GM21447 (cell line): ENCODE measurements at regions not wholly inside any gene's neighbourhood (a gene's known extent, or its start where the extent isn't known, plus 50 kb on each side); places are given as distances from the start of the nearest gene placed in this dataset.

Source experiments
- ATAC-seq: cut with Tn5 transposase; IDR thresholded peaks from one replicate; pipeline ENCODE4 v1.9.1; 2021; ENCODE audit not compliant: unreplicated experiment

- ATAC-seq, result no peak
Measured at GRCh38 chr16:60586493-60586892, 1449.7 kb downstream of the CDH8 start.

GRCh38 chr16:60582528-60582927 is 1453.7 kb downstream of the CDH8 start:
- ATAC-seq, result no peak

GRCh38 chr16:60566901-60567300 is 1469.3 kb downstream of the CDH8 start:
- ATAC-seq, result no peak

GRCh38 chr16:60564588-60564987 is 1471.7 kb downstream of the CDH8 start:
- ATAC-seq, result no peak

GRCh38 chr16:60563166-60563565 is 1473.1 kb downstream of the CDH8 start:
- no peak for ATAC-seq

GRCh38 chr16:60558936-60559335 is 1477.3 kb downstream of the CDH8 start:
- no peak for ATAC-seq

GRCh38 chr16:60553090-60553757 is 1483.0 kb downstream of the CDH8 start:
- no peak for ATAC-seq

GRCh38 chr16:60541535-60541934 is 1494.7 kb downstream of the CDH8 start:
- ATAC-seq, result no peak

- no peak for ATAC-seq
Measured at GRCh38 chr16:60510941-60511340, 1525.3 kb downstream of the CDH8 start.

- ATAC-seq, result no peak
Measured at GRCh38 chr16:60510208-60510607, 1526.0 kb downstream of the CDH8 start.

- ATAC-seq, result no peak
Measured at GRCh38 chr16:60491273-60491672, 1545.0 kb downstream of the CDH8 start.

- ATAC-seq, result no peak
Measured at GRCh38 chr16:60485872-60486489, 1550.3 kb downstream of the CDH8 start.

- ATAC-seq, result no peak
Measured at GRCh38 chr16:60484901-60485300, 1551.3 kb downstream of the CDH8 start.

- ATAC-seq, result no peak
Measured at GRCh38 chr16:60481591-60481990, 1554.6 kb downstream of the CDH8 start.

GRCh38 chr16:60478810-60479209 is 1557.4 kb downstream of the CDH8 start:
- ATAC-seq, result no peak

GRCh38 chr16:60463986-60464385 is 1572.3 kb downstream of the CDH8 start:
- ATAC-seq, result no peak

- ATAC-seq, result no peak
Measured at GRCh38 chr16:60459463-60459862, 1576.8 kb downstream of the CDH8 start.

- ATAC-seq, result no peak
Measured at GRCh38 chr16:60458255-60458654, 1578.0 kb downstream of the CDH8 start.

GRCh38 chr16:60452646-60453045 is 1583.6 kb downstream of the CDH8 start:
- no peak for ATAC-seq

GRCh38 chr16:60438894-60439293 is 1597.3 kb downstream of the CDH8 start:
- no peak for ATAC-seq

- ATAC-seq, result no peak
Measured at GRCh38 chr16:60432472-60432871, 1603.8 kb downstream of the CDH8 start.

GRCh38 chr16:60419859-60420258 is 1616.4 kb downstream of the CDH8 start:
- ATAC-seq, result no peak

GRCh38 chr16:60414613-60415012 is 1621.6 kb downstream of the CDH8 start:
- no peak for ATAC-seq
